GM18873 (cell line): ENCODE measurements at regions not wholly inside any gene's neighbourhood (a gene's known extent, or its start where the extent isn't known, plus 50 kb on each side); places are given as distances from the start of the nearest gene placed in this dataset.

Experiments
- ATAC-seq: cut with Tn5 transposase; IDR thresholded peaks from one replicate; pipeline ENCODE4 v1.9.1; 2021; ENCODE audit warnings: mild to moderate bottlenecking, moderate library complexity, moderate number of reproducible peaks; ENCODE audit not compliant: unreplicated experiment, low FRiP score

- no peak for ATAC-seq
Observed at GRCh38 chr5:3875144-3875543, 279.5 kb downstream of the IRX1 start.

- no peak for ATAC-seq
Observed at GRCh38 chr5:3878267-3878666, 282.6 kb downstream of the IRX1 start.

GRCh38 chr5:3883040-3883439, 287.4 kb downstream of the IRX1 start:
- ATAC-seq: no peak

- ATAC-seq: no peak
Observed at GRCh38 chr5:3886524-3887451, 291.2 kb downstream of the IRX1 start.

GRCh38 chr5:3888310-3888709, 292.7 kb downstream of the IRX1 start:
- no peak for ATAC-seq

GRCh38 chr5:3889412-3890142, 293.9 kb downstream of the IRX1 start:
- ATAC-seq: no peak

GRCh38 chr5:3891113-3891512, 295.5 kb downstream of the IRX1 start:
- ATAC-seq: no peak

- no peak for ATAC-seq
Observed at GRCh38 chr5:3893527-3893926, 297.9 kb downstream of the IRX1 start.

- no peak for ATAC-seq
Observed at GRCh38 chr5:3893975-3894374, 298.3 kb downstream of the IRX1 start.

GRCh38 chr5:3896098-3896497, 300.5 kb downstream of the IRX1 start:
- no peak for ATAC-seq

GRCh38 chr5:3899093-3899492, 303.5 kb downstream of the IRX1 start:
- ATAC-seq: no peak

GRCh38 chr5:3904584-3904983, 309.0 kb downstream of the IRX1 start:
- ATAC-seq: no peak

GRCh38 chr5:3905031-3905430, 309.4 kb downstream of the IRX1 start:
- no peak for ATAC-seq

GRCh38 chr5:3905521-3905920, 309.9 kb downstream of the IRX1 start:
- ATAC-seq: no peak

- no peak for ATAC-seq
Observed at GRCh38 chr5:3911111-3911510, 315.5 kb downstream of the IRX1 start.

- ATAC-seq: no peak
Observed at GRCh38 chr5:3911773-3912172, 316.1 kb downstream of the IRX1 start.

GRCh38 chr5:3912790-3913189, 317.2 kb downstream of the IRX1 start:
- ATAC-seq: no peak

- no peak for ATAC-seq
Observed at GRCh38 chr5:3913279-3913678, 317.6 kb downstream of the IRX1 start.

- ATAC-seq: no peak
Observed at GRCh38 chr5:3925022-3925421, 329.4 kb downstream of the IRX1 start.

GRCh38 chr5:3925935-3926334, 330.3 kb downstream of the IRX1 start:
- no peak for ATAC-seq

GRCh38 chr5:3929799-3930198, 334.2 kb downstream of the IRX1 start:
- no peak for ATAC-seq

GRCh38 chr5:3931976-3932375, 336.3 kb downstream of the IRX1 start:
- no peak for ATAC-seq
